BJ (cell line): ENCODE measurements at regions not wholly inside any gene's neighbourhood (a gene's known extent, or its start where the extent isn't known, plus 50 kb on each side); places are given as distances from the start of the nearest gene placed in this dataset.

ENCODE experiments used
- CTCF ChIA-PET: fragments of 350-600 bp; formaldehyde crosslinking; extraction: SDS; loops from one replicate; lab custom pipeline; 2021; ENCODE audit warnings: antibody characterized with exemption, inconsistent platforms; lab: Yijun Ruan, JAX
- POLR2A ChIA-PET: fragments of 300-600 bp; sonication (Branson Sonifier 250); formaldehyde crosslinking; extraction: SDS; loops from one replicate; lab custom pipeline; 2021; ENCODE audit warnings: antibody characterized with exemption; lab: Charles Lee
- DNase-seq: peaks from one replicate; pipeline ENCODE4 v3.0.0-alpha.2; 2011; ENCODE audit warnings: low read depth
- H3K27me3 ChIP-seq: 2 replicates; pipeline ENCODE4 v1.6.0; 2011; ENCODE audit warnings: low read length; ENCODE audit not compliant: control insufficient read depth, insufficient read depth
- H3K36me3 ChIP-seq: 2 replicates; pipeline ENCODE4 v1.5.1; 2011; ENCODE audit warnings: low read length; ENCODE audit not compliant: control insufficient read depth, insufficient read depth
- H3K4me3 ChIP-seq: 2 replicates; pipeline ENCODE4 v1.5.1; 2011; ENCODE audit warnings: low read depth, mild to moderate bottlenecking, control low read depth, low read length
- CTCF ChIP-seq: IDR thresholded peaks from 2 replicates; pipeline ENCODE4 v1.5.1; 2011; ENCODE audit warnings: low read depth, mild to moderate bottlenecking, control low read depth, inconsistent platforms, low read length, moderate library complexity; ENCODE audit not compliant: insufficient read depth

GRCh38 chr11:104319396-104319795, 155.4 kb upstream of the PDGFD start:
- CTCF ChIA-PET, result no interaction called here
- POLR2A ChIA-PET, result no interaction called here
- no peaks in the 10 kb centered on the region for H3K27me3 ChIP-seq
- TF ChIP-seq CTCF, result no peak
- no peak for DNase-seq
- H3K4me3 ChIP-seq, result no peak overlapping the region
- no peaks in the 10 kb centered on the region for H3K36me3 ChIP-seq

DNA sequence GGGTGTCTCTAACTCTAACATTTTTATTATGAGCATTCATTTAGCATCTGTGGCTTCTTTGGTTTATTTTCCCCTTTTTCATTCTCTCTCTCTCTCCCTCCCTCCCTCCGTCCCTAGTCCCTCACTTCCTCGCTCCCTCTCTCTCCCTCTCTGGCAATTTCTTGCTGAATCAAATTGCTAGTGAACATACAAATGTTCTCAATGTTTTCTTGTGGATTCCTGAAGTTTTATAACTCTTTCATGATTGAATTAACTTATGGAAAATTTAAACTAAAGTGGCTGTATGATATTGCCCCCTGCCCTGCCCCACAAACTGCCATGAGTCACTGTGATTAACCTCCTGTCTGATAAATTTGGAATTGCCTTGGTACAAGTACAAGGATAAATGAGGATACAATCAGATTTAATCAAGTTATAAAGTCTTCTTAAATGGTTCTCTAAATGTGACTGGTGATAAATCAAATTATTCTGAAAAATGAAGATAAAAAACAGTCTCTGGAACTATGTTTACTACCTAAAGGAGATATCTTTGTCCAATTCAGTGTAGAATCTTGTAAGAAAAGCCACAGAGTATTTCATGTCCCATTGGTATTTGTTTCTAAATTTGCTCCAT, 143.0 kb upstream of the PDGFD start:
- Histone ChIP-seq H3K4me3 (no peak overlapping the region), H3K27me3 (no peaks in the 10 kb centered on the region), H3K36me3 (no peaks in the 10 kb centered on the region)
- ChIA-PET POLR2A (no interaction called here), CTCF (no interaction called here)
- DNase-seq, result no peak
- no peak for TF ChIP-seq CTCF

- Histone ChIP-seq H3K36me3 (no peaks in the 10 kb centered on the region), H3K27me3 (no peaks in the 10 kb centered on the region), H3K4me3 (no peak overlapping the region)
- DNase-seq, result no peak
- ChIA-PET POLR2A (no interaction called here), CTCF (no interaction called here)
- TF ChIP-seq CTCF, result no peak
These were observed 137.8 kb upstream of the PDGFD start for GRCh38 chr11:104301776-104302175.

DNA sequence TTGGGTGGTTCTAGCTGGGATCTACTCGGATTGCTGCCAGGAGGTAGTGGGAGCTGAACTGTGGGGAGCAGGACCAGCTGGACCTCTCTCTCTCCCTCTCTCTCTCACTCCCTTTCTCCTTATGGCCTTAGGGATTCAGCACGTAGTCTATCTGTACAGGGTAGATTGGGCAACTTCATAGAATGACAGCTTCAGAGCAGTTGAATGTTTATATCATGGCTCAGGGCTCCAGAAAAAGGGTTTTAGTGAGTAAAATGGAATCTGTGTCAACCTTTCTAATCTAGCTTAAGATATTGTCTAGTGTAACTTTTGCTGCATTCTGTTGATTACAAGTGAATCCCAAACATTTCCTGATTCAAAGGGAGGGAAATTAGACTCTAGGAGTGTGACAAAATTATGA, 127.7 kb upstream of the PDGFD start:
- ChIA-PET CTCF (interaction anchor here (0.7 kb wide), 1 partner anchor 18 kb away, joined by 3 read pairs; no protein-coding TSS in a partner anchor), POLR2A (no interaction called here)
- H3K27me3 ChIP-seq, result no peaks in the 10 kb centered on the region
- H3K36me3 ChIP-seq, result no peaks in the 10 kb centered on the region
- DNase-seq, result no peak
- TF ChIP-seq CTCF, result no peak
- no peak overlapping the region for H3K4me3 ChIP-seq

- no peak for DNase-seq
- POLR2A ChIA-PET, result no interaction called here
- CTCF ChIA-PET, result no interaction called here
These were observed 122.2 kb upstream of the PDGFD start for GRCh38 chr11:104286129-104286528.

More at GRCh38 chr11:104286129-104286528, 122.2 kb upstream of the PDGFD start:
- Histone ChIP-seq H3K27me3 (no peaks in the 10 kb centered on the region), H3K4me3 (no peak overlapping the region), H3K36me3 (no peaks in the 10 kb centered on the region)
- TF ChIP-seq CTCF, result no peak
